GDM1 (cell line): ENCODE measurements at regions not wholly inside any gene's neighbourhood (a gene's known extent, or its start where the extent isn't known, plus 50 kb on each side); places are given as distances from the start of the nearest gene placed in this dataset.
"Not testable (repeated sequence)": the region's sequence is repeated elsewhere in the genome, so short reads cannot be mapped to it uniquely, and the experiment has no call there.

Experiments
- DNase-seq: peaks from one replicate; lab custom pipeline; 2025; lab: John Stamatoyannopoulos, UW

DNA sequence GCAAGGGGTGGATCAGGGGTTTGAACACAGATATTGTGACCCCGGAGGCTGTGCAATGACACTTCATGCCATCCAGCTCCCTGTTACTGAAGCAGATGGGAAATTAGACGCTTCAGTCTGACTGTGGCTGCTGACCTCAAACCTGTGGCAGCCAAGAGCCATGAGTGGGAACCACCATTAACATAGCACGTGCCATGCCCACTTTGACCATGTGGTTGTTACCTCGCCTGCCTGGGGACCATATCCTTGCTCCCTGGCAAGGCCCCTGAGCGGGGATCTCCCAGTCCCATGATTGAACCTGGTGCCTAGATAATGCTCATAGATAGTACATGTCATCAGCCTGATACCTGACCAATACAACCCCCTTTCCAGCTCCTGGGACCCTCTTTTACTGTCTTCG, 68.9 kb downstream of the CYP26B1 start:
- DNase-seq: no peak

DNA sequence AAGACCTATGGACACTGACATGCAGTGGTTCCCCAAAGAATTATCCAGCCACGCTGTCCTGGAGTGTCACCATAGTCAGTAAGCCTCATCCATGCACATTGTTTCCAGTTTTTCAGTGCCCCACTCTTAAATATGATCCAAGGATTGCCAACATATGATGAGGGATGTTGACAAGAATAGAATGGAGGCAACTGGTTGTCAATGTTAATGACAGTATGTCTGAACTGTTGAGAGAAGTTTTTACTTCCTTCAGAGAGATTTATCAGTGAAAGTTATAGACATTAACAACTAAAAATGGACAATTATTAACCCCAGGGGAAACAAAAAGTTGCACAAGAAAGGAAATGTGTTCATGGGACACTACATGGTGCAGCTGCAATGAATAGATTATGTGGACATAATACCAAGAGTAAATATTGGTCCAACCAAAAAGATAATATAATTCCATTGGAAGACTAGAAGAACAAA, 69.9 kb downstream of the CYP26B1 start:
- DNase-seq: no peak

DNA sequence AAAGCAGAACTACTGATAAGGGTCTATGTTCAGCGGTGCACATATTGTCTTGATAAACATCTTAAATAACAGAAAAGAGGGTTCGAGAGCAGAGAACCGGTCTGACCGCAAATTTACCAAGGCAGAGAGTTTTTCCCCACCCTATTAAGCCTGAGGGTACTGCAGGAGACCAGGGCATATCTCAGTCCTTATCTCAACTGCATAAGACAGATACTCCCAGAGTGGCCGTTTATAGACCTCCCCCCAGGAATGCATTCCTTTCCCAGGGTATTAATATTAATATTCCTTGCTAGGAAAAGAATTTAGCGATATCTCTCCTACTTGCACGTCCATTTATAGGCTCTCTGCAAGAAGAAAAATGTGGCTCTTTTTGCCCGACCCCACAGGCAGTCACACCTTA, 74.3 kb downstream of the CYP26B1 start:
- not testable (repeated sequence) for DNase-seq

DNA sequence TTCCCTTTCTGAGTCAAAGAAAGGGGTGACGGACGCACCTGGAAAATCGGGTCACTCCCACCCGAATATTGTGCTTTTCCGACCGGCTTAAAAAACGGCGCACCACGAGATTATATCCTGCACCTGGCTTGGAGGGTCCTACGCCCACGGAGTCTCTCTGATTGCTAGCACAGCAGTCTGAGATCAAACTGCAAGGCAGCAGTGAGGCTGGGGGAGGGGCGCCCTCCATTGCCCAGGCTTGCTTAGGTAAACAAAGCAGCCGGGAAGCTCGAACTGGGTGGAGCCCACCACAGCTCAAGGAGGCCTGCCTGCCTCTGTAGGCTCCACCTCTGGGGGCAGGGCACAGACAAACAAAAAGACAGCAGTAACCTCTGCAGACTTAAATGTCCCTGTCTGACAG, 83.5 kb downstream of the CYP26B1 start:
- not testable (repeated sequence) for DNase-seq

DNA sequence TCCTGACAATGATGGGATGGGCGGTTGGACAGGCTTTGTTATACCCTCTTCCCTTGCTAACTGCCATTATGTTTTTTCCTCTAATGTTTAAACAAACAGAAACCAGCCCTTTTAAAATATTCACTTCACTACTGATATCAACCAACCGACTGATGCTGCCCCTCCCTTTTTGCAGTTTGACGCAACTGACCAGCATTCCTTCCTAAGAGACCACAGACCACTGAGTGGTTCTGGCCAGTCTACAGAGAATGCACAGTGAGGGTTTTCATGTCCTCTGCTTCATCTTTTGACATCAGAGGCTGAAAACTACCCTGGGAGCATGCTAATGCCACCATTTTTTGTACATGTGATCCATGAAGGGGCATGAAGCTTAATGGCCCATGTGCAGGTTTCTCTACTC, 85.3 kb downstream of the CYP26B1 start:
- DNase-seq: no peak

DNA sequence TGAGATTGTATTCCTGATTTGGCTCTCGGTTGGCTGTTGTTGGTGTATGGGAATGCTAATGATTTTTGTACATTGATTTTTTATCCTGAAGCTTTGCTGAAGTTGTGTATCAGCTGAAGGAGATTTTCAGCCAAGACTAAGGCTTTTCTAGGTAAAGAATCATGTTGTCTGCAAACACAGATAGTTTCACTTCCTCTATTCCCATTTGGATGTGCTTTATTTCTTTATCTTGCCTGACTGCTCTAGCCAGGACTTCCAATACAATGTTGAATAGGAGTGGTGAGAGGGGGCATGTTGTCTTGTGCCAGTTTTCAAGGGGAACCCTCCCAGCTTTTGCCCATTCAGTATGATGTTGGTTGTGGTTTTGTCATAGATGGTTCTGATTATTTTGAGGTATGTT, 90.4 kb downstream of the CYP26B1 start:
- DNase-seq: no peak

DNA sequence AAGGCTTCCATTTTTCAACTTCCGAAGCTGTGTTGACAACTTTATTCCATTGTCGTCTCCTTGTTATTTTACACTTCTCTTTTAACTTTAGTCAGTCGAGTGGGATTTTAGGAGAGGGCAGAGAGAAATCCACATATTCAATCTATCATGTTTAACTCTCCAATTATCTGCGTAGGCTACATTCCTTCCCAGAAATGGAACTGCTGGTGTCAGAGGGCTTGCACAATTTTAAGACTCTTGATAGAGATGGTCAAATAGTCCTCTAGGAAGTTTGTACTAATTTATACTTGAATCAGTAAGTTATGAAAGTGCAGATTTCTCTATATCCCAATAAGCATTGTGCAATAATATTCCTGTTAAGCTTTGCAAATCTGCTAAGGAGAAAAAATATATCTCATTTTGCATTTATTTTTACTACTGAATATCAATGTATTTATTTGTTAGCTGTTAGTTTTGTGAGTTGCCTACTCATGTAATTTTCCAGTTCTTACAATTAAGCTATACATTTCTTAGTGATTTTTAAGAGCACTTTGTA, 95.6 kb downstream of the CYP26B1 start:
- no peak for DNase-seq

DNA sequence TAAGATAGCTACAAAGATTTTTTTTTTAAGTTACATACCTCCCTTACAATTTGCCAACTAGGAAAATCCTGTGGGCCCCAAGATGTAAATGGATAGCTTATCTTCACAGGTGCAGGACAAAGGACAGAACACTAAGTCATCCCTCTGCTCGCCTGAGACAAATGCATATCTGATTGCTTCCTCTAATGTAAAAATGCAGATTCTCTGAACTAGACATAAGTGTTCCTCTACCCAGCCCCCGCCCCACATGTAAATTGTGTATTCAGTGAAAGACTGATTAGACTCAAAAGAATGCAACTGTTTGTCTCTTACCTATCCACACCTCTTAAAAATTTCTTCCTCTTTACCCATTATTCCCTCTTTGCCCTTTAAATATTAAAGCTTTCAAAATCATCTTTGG, 96.5 kb downstream of the CYP26B1 start:
- DNase-seq: no peak

DNA sequence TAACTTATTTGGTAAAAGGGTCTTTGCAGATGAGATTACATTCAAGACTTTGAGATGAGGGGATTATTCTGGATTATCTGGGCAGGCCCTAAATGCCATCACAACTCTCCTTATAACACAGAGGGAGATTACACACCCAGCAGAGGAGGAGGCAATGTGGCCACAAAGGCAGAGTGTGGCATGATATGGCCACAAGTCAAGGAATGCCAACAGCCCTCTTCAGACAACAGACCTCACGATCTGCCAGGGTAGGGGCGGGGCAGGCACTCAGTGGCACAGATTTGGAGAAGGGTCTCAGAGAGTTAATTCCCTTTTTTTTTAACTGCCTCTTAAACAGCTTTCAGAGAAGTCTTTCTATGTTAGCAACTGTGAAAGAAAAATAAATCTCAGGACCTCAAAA, 96.9 kb downstream of the CYP26B1 start:
- no peak for DNase-seq

DNA sequence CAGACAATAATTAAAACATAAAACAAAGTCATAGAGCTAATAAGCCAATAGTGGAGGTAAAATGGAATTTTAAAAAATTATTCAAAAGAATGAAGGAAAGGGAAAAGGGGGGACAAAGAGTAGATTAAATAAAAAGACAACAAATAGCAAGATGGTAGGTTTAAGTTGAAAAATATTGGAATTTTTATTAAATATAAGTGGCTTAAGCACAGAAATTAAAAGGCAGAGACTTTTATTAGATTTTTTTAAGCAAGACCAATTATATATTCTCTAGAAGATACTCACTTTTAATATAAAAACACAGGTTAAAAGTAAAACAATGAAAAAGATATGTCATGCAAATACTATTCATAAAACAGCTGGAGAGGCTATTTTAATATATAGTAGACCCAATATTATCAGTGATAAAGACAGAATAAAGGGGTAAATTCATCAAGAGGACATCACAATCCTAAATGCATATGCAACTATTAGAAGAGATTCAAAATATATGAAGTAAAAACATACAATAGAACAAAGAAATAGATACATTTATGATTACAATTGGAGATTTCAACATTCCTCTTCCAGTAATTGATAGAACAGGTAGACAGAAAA, 98.7 kb downstream of the CYP26B1 start:
- DNase-seq: no peak

DNA sequence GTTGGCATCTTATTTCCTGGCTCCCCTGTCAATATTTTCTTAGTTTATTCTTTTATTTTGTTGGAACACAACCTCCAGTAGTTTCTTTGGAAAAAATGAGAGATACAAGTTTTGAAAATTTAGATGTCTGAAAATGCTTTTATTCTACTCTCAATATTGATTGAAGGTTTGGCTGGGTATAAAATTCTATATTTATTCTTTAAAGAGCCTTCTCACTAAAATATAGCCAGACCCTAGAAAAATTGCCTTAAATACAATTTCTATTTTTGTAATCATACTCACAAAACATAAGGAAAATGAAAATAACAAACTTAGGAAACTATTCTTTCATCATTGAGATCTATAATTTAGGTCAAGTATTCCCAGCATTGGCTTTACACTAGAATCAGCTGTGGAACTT, 103.7 kb downstream of the CYP26B1 start:
- no peak for DNase-seq

DNA sequence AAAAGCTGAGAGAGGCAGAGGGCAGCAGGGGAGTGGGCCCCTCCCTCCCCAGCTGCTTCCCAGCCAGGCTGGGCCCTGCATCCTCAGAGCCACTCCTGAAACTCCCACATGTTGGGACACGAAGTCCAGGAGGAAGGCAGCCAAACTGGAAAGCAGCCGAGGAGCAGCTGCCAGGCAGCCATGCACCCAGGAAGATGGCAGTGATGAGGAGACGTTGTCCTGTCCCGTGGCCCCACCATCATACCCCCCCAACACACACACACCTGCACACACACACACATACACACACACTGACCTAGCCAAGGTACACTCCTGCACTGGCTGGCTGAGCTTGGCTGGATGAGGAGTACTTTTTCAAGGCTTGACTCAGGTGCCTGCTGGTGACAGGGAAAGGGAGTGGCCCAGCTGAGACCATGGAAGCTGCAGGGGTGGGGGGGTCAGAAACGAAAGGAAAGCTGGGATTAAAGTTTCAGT, 106.0 kb downstream of the CYP26B1 start:
- no peak for DNase-seq

DNA sequence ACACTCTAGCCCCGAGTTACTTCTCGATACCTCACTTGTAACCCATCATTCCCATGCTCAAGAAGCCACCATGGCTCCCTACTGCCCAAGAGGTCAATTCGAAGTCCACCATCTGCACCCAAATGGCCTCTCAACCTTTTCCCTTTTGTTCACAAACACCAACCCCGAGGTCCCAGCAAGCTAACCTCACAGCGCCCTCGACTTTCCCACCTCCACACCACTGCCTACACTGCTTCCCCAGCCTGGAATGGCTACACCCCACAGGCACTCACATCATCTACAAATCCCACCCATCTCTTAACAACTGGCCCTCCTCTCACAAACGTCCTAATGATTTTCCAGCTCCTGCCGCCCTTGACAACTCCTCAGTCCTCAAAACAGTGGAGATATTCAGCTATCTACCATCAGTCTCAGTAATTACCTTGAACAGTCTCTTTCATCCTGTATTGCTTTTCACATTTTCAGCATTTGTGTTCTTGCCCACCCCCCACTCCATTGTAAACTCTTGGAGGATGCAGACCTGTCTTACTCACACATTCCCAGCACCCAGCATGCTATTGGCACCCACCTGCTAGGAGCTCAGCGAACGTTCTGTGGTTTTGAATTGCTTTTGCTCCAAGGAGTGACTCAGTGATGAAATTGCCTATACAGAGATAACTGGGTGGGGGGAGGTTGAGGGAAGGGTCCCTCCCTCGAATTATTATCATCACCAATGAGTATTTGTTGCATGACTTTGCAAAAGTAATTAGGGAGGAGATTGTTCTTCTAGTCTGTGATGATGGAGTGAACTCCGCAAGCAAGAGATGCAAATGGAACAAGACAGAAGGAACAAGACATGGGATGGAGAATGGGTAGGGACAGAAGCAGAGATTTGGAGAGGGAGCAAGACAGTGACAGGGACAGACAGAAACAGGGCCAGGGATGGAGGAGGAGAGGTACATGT, 106.8 kb downstream of the CYP26B1 start:
- DNase-seq: no peak

DNA sequence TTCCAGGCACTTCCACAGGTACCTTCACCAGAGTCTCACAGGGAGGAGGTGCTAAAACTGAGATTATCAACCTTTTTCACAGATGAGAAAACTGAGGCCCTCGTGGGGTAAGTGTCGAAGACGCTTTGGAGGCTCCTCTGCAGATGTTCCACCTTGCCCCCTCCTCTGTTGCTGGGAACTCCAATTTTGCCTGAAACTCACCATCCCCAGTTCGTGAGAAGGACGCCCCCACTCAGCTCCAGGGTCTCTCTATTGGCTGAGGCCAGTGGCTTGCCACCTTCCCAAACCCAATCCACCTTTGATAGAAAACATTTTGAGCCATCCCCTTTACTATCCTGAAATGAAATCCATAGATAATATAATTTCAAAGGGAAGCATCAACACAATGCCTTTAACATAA, 109.1 kb downstream of the CYP26B1 start:
- no peak for DNase-seq

DNA sequence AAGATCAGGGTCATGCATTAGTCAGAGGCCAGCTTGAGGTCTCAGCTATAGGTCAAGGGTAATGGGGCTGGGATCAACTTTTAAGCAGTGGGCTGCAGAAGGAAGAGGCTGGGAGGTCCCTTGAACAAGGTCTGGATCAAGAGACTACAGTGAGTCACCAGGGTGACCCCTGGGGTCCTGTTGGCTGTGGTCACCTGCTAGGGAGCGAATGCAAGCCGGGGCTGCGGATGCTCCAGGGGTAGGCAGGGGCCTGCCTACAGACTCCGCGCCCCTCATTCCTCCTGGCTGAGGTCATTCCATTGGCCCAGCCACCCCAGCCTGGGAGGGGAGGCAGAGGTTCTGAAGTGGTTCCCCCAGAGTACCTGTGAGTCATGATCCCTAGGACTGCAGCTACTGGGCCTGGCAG, 110.4 kb downstream of the CYP26B1 start:
- DNase-seq: no peak

DNA sequence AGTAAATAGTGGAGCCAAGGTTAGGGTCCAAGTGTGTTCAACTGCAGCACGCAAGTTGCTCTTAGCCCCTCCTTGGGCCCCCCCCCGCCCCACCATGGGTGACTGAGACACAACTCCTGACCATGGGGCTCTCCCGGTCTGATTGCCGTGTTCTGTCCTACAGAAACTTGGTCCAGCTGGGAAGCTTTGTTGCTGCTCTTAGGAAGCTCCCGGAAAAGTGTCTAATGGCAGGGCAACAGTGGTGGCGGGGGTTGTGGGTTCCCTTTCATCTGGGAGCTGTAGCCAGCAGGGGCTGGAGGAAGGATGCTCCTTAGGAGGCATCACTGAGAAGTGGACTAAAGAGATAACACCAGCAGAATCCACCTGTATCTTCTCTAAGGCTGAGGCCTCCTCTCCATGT, 111.1 kb downstream of the CYP26B1 start:
- no peak for DNase-seq

DNA sequence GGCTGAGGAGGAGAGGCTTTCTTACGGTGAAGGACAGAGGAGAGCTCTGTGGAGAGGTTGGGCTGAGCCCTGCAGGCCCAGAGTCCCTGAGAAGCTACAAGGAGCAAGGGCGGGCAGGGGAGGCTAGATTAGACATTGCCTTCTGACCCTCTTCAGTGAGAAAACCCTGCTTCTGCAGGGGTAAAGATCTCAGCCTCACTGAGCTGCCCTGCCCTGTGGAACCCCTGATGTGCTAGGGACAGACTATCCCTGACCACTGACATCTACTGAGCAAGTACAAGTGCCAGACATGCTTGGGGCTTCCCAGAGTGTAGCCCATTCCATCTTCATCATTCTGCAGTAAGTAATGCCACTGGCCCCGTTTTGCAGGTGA, 111.5 kb downstream of the CYP26B1 start:
- no peak for DNase-seq

DNA sequence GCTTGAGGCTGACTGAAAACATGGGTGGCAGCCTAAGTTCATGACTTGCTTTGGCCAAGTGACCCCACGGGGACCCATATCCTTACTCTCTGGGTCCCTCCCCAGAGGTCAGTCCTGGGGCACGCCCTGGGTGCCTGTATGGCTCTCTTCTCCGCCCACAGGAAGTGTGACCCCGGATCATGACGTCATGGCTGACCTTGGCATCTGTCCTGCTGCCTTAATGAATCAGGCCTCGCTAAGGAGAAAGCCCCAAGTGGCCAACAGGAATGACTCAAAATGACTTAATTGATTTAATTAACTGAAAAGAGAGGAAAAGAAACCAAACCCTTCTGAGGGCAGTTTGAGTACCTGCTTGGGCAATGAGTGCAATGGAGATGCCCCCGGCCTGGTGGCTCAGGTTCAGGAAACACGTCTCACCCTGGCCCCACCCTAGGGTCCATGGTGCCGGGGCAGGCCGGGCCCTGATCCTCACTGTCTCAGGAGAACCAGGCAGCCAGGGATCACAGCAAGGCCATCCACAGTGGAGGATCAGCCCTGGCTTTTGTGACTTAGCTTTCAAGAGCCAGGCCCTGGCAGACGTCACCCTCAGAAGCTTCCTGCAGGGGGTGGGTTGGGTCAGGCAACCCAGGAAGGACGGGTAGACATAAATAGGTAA, 112.0 kb downstream of the CYP26B1 start:
- no peak for DNase-seq

DNA sequence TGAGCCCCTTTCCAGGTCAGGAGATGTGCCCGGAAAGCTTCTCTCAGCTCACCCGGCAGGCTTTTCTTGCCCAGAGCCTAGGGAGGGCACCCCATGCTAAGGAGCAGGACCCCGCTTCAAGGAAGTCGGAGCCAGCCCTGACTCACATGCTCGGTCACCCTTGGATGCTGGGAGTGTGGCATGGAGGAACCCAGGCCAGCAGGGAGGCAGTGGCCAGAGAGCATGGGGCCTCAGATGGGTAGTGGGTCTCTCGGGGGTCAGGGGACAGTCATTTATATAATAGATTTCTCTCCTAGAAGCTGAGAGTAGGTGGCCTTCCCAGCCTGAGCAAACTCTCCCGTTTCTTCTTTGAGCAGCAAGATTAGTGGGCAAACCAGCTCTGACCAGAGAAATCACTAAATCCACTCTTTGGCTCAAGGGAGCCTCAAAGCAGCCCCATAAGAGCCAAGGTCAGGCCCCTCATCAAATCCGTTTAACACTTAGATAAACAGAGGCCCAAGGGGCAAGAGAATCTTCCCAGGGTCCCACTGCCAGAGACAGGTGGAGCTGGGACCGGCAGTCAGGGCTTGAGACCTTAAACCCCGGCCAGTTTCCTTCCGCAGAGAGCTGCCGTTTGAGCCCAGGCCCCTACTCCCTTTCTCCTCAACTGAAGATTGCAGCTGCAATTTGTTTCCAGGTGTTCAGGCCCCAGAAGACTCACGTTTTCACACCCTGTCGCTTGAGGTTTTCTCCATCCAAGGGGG, 113.1 kb downstream of the CYP26B1 start:
- no peak for DNase-seq

DNA sequence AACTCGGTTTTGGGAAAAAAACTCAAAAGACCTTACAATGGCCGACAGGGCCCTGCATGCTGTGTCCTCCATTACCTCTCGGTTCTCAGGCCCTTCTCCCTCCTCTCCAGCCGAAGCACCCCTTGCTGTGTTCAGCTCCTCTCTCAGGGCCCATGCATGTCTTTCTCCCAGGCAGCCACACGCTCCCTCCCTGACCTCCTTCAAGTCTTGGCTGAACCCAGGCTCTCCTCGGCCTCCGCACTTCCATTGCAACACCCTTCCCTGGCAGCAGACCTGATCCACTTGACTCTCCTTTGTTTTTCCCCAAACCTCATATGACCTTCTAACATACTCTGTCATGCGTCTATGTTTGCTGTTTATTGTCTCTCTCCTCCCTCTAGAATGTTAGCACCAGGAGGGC, 114.0 kb downstream of the CYP26B1 start:
- no peak for DNase-seq

DNA sequence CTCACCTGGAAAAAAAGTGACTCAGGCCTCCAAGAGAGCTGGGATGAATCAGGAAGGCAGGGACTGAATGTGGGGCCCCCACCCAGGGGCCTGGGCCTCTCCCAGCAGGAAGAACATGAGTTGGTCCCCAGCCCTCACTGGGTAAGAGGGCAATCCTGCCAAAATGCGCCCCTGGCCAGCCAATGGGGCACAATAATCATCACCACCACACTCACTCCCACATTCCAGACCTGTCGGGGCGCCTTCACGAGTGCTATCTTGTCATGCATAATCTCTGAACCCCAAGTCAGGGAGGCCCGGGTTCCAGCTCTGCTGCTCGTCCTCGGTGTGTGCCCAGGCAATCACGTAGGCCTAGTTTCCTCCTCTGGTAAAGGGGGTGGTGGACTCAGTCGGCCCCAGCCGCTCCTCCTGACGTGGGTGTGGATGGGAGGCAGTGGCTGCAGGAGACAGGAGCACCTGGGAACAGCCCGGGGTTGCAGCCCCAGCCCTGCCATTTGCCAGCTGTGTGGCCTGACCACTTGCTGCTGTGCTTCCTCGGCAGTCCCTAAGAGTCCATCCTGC, 115.1 kb downstream of the CYP26B1 start:
- no peak for DNase-seq
